Nephron (organoid): ENCODE measurements at regions not wholly inside any gene's neighbourhood (a gene's known extent, or its start where the extent isn't known, plus 50 kb on each side); places are given as distances from the start of the nearest gene placed in this dataset.
A peak's percentile ranks its signal among the peaks of the same experiment; 100 is the strongest.

ENCODE experiments used
- H3K27ac Mint-ChIP-seq, 3 experiments: 2 replicates each; pipeline ENCODE4 v1.8.0; 2020; ENCODE audit warnings: mixed read lengths in 3 of 3, mild to moderate bottlenecking in 2 of 3, moderate library complexity in 1 of 3
- H3K27me3 Mint-ChIP-seq: 2 replicates; pipeline ENCODE4 v1.8.0; 2021; ENCODE audit warnings: low read depth, mild to moderate bottlenecking, moderate library complexity, mixed read lengths
- H3K36me3 Mint-ChIP-seq: 2 replicates; pipeline ENCODE4 v1.8.0; 2020; ENCODE audit warnings: low read depth, mixed read lengths
- H3K4me1 Mint-ChIP-seq: 2 replicates; pipeline ENCODE4 v1.8.0; 2020; ENCODE audit warnings: mixed read lengths
- H3K4me3 Mint-ChIP-seq, 3 experiments: 2 replicates each; pipeline ENCODE4 v1.8.0; 2020; ENCODE audit warnings: mild to moderate bottlenecking in 3 of 3, mixed read lengths in 3 of 3, moderate library complexity in 2 of 3
- H3K9me3 Mint-ChIP-seq: 2 replicates; pipeline ENCODE4 v1.8.0; 2020; ENCODE audit warnings: mixed read lengths
- CTCF ChIP-seq, 3 experiments: fragments of 200-600 bp; sonication (generic); IDR thresholded peaks; one replicate each; pipeline ENCODE4 v1.5.0; 2021; ENCODE audit warnings: antibody characterized with exemption in 3 of 3; ENCODE audit not compliant: unreplicated experiment in 3 of 3

GRCh38 chr7:34207810-34208209 is 302.5 kb downstream of the BMPER start:
- H3K9me3 Mint-ChIP-seq = peaks cover 6% of the 10 kb centered on the region
- no peaks in the 10 kb centered on the region for H3K36me3 Mint-ChIP-seq
- no peak overlapping the region for H3K27ac Mint-ChIP-seq
- H3K4me1 Mint-ChIP-seq = peaks cover 20% of the 10 kb centered on the region
- no peak for TF ChIP-seq CTCF (IDR thresholded peaks at IDR 0.05; ENCODE audit: unreplicated experiment in 3 of 3)
- no peak overlapping the region for H3K4me3 Mint-ChIP-seq
- H3K27me3 Mint-ChIP-seq = no peaks in the 10 kb centered on the region

GRCh38 chr7:34208878-34209621 is 303.7 kb downstream of the BMPER start:
- Mint-ChIP-seq H3K9me3 (peaks cover 6% of the 10 kb centered on the region), H3K36me3 (no peaks in the 10 kb centered on the region), H3K27ac (peak overlapping the region in 1 of 3 experiments; percentile 21), H3K4me1 (peaks cover 20% of the 10 kb centered on the region), H3K27me3 (no peaks in the 10 kb centered on the region), H3K4me3 (no peak overlapping the region)
- no peak for TF ChIP-seq CTCF (IDR thresholded peaks at IDR 0.05; ENCODE audit: unreplicated experiment in 3 of 3)

GRCh38 chr7:34211018-34211417 is 305.7 kb downstream of the BMPER start:
- no peaks in the 10 kb centered on the region for H3K27me3 Mint-ChIP-seq
- no peak overlapping the region for H3K27ac Mint-ChIP-seq
- H3K36me3 Mint-ChIP-seq = no peaks in the 10 kb centered on the region
- TF ChIP-seq CTCF (IDR thresholded peaks at IDR 0.05; ENCODE audit: unreplicated experiment in 3 of 3) = no peak
- no peak overlapping the region for H3K4me3 Mint-ChIP-seq
- H3K4me1 Mint-ChIP-seq = peaks cover 20% of the 10 kb centered on the region
- H3K9me3 Mint-ChIP-seq = peaks cover 3% of the 10 kb centered on the region

GRCh38 chr7:34217972-34218371 is 312.6 kb downstream of the BMPER start:
- Mint-ChIP-seq H3K9me3 (no peaks in the 10 kb centered on the region), H3K4me1 (peaks cover 21% of the 10 kb centered on the region), H3K4me3 (no peak overlapping the region), H3K36me3 (no peaks in the 10 kb centered on the region), H3K27ac (peak overlapping the region in 1 of 3 experiments; percentile 35), H3K27me3 (peaks cover 7% of the 10 kb centered on the region)
- TF ChIP-seq CTCF (IDR thresholded peaks at IDR 0.05; ENCODE audit: unreplicated experiment in 3 of 3) = no peak

GRCh38 chr7:34219153-34219718 is 313.9 kb downstream of the BMPER start:
- no peaks in the 10 kb centered on the region for H3K36me3 Mint-ChIP-seq
- TF ChIP-seq CTCF (IDR thresholded peaks at IDR 0.05; ENCODE audit: unreplicated experiment in 3 of 3) = no peak
- H3K27ac Mint-ChIP-seq = no peak overlapping the region
- no peak overlapping the region for H3K4me3 Mint-ChIP-seq
- H3K9me3 Mint-ChIP-seq = no peaks in the 10 kb centered on the region
- peaks cover 7% of the 10 kb centered on the region for H3K27me3 Mint-ChIP-seq
- peaks cover 21% of the 10 kb centered on the region for H3K4me1 Mint-ChIP-seq
